Karpas-422 (cell line): ENCODE measurements at regions not wholly inside any gene's neighbourhood (a gene's known extent, or its start where the extent isn't known, plus 50 kb on each side); places are given as distances from the start of the nearest gene placed in this dataset.

Experiments
- DNase-seq: peaks from one replicate; pipeline ENCODE4 v3.0.0-alpha.2; 2015
- H2AFZ ChIP-seq: fragments of 200-600 bp; sonication (generic); 2 replicates; pipeline ENCODE4 v1.6.1; 2014; ENCODE audit warnings: antibody characterized with exemption, low read length, mixed read lengths
- H3K27ac ChIP-seq: fragments of 200-600 bp; sonication (generic); 2 replicates; pipeline ENCODE4 v1.5.1; 2014; ENCODE audit warnings: mild to moderate bottlenecking, low read length, moderate library complexity
- H3K27me3 ChIP-seq: fragments of 200-600 bp; sonication (generic); 2 replicates; pipeline ENCODE4 v1.6.1; 2014; ENCODE audit warnings: low read length, mixed read lengths
- H3K36me3 ChIP-seq: fragments of 200-600 bp; sonication (generic); 2 replicates; pipeline ENCODE4 v1.6.1; 2014; ENCODE audit warnings: low read length, mixed read lengths; ENCODE audit not compliant: insufficient read depth
- H3K4me1 ChIP-seq: fragments of 200-600 bp; sonication (generic); 2 replicates; pipeline ENCODE4 v1.6.1; 2014; ENCODE audit warnings: mild to moderate bottlenecking, low read length, mixed read lengths
- H3K4me2 ChIP-seq: fragments of 200-600 bp; sonication (generic); 2 replicates; pipeline ENCODE4 v1.6.1; 2014; ENCODE audit warnings: low read length, low read depth, mild to moderate bottlenecking; ENCODE audit not compliant: poor library complexity, severe bottlenecking
- H3K4me3 ChIP-seq: fragments of 200-600 bp; sonication (generic); 2 replicates; pipeline ENCODE4 v1.5.1; 2014; ENCODE audit warnings: mild to moderate bottlenecking, antibody characterized with exemption, low read length, mixed read lengths
- H3K79me2 ChIP-seq: fragments of 200-600 bp; sonication (generic); 2 replicates; pipeline ENCODE4 v1.6.1; 2014; ENCODE audit warnings: mild to moderate bottlenecking, low read length, mixed read lengths
- H3K9ac ChIP-seq: fragments of 200-600 bp; sonication (generic); 2 replicates; pipeline ENCODE4 v1.6.0; 2014; ENCODE audit warnings: low read length
- H3K9me2 ChIP-seq: fragments of 200-600 bp; sonication (generic), shearing (Covaris generic); replicated peaks from 2 replicates; pipeline ENCODE4 v1.6.0; 2014; ENCODE audit warnings: mild to moderate bottlenecking, low read length, moderate library complexity; ENCODE audit not compliant: insufficient read depth
- H3K9me3 ChIP-seq: fragments of 300-700, 200-600 bp; sonication (generic); 2 replicates; pipeline ENCODE4 v1.6.1; 2014; ENCODE audit warnings: low read length, mixed read lengths
- H4K20me1 ChIP-seq: fragments of 200-600 bp; sonication (generic); 2 replicates; pipeline ENCODE4 v1.6.1; 2014; ENCODE audit warnings: mild to moderate bottlenecking, antibody characterized with exemption, low read length, low read depth; ENCODE audit not compliant: insufficient read depth

DNA sequence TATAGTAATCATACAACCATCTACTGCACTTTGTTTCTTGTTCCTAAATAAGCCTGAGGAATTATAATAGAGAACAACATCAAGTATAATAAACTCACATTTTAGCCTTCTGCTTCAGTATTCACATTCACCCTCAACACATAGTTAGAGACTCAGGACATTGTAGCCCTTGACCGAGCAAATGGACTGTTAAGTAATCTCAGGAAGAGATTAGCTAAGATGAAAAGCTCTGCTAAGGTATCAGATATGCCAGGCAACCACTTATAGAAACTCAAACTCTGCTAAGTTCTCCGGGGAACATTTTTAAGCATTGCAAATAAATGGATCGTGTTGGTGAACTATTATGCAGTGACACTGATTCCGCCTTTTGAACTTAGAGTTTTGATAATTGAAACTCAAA lies 252.0 kb downstream of the DTWD2 start:
- Histone ChIP-seq H3K4me2 (no peak overlapping the region), H3K9ac (no peak overlapping the region), H3K4me1 (no peaks in the 10 kb centered on the region), H3K36me3 (no peaks in the 10 kb centered on the region), H3K9me2 (no peaks in the 10 kb centered on the region), H3K27ac (no peak overlapping the region), H3K9me3 (no peaks in the 10 kb centered on the region), H4K20me1 (no peaks in the 10 kb centered on the region), H2AFZ (no peak overlapping the region), H3K79me2 (no peaks in the 10 kb centered on the region), H3K4me3 (no peak overlapping the region), H3K27me3 (no peaks in the 10 kb centered on the region)
- no peak for DNase-seq

DNA sequence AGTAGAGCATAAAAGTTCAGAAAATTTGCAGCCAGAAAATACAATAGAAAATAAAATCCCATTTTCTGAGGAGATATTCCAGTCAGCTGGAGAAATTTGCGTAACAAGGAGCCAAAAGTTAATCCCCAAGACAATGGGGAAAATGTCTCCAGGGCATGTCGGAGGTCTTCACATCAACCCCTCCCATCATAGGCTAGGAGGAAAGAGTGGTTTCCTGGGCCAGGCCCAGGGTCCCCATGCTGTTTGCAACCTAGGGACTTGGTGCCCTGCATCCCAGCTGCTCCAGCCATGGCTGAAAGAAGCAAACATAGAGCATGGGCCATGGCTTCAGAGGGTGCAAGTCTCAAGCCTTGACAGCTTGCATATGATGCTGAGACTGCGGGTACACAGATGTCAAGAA lies 255.0 kb downstream of the DTWD2 start:
- no peak overlapping the region for H3K4me3 ChIP-seq
- no peaks in the 10 kb centered on the region for H4K20me1 ChIP-seq
- H3K4me1 ChIP-seq, result no peaks in the 10 kb centered on the region
- no peak overlapping the region for H3K9ac ChIP-seq
- no peaks in the 10 kb centered on the region for H3K9me3 ChIP-seq
- no peak for DNase-seq
- no peak overlapping the region for H3K4me2 ChIP-seq
- H2AFZ ChIP-seq, result no peak overlapping the region
- H3K79me2 ChIP-seq, result no peaks in the 10 kb centered on the region
- H3K27ac ChIP-seq, result no peak overlapping the region
- no peaks in the 10 kb centered on the region for H3K27me3 ChIP-seq
- no peaks in the 10 kb centered on the region for H3K9me2 ChIP-seq
- H3K36me3 ChIP-seq, result no peaks in the 10 kb centered on the region

DNA sequence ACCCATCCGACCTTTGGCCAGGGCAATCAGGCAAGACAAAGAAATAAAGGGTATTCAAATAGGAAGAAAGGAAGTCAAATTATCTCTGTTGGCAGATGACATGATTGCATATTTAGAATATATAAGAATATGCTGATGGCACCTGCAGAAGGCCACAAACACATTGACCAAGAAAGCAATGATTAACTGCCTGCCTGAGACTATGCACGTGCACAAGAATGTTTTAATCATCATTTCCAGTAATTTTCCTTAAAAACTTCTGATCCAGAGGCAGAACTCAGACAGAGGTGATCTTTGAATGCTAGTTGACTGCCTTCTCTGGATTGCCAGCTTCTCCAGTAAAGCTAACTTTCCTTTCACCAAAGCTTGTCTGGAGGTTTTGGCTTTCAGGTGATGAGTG lies 260.2 kb downstream of the DTWD2 start:
- H3K79me2 ChIP-seq, result no peaks in the 10 kb centered on the region
- no peak overlapping the region for H2AFZ ChIP-seq
- no peaks in the 10 kb centered on the region for H3K9me2 ChIP-seq
- H3K36me3 ChIP-seq, result no peaks in the 10 kb centered on the region
- DNase-seq, result no peak
- H3K4me2 ChIP-seq, result no peak overlapping the region
- H3K27me3 ChIP-seq, result no peaks in the 10 kb centered on the region
- H3K9me3 ChIP-seq, result no peaks in the 10 kb centered on the region
- no peaks in the 10 kb centered on the region for H4K20me1 ChIP-seq
- no peak overlapping the region for H3K4me3 ChIP-seq
- H3K27ac ChIP-seq, result no peak overlapping the region
- H3K9ac ChIP-seq, result no peak overlapping the region
- H3K4me1 ChIP-seq, result no peaks in the 10 kb centered on the region

DNA sequence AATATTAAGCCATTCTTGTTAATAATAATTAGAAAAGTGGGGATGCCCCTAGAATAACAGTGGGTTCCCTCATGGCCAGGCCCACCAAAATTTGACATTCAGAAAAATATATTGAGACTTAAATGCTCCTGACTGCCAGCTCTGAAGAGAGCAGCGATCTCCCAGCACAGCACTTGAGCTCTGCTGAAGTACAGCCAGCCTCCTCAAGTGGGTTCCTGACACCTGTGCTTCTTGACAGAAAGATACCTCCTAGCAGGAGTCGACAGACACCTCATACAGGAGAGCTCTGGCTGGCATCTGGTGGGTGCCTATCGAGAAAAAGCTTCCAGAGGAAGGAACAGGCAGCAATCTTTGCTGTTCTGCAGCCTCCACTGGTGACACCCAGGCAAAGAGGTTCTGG lies 261.5 kb downstream of the DTWD2 start:
- DNase-seq, result no peak
- Histone ChIP-seq H3K9ac (no peak overlapping the region), H3K9me3 (no peaks in the 10 kb centered on the region), H3K27ac (no peak overlapping the region), H4K20me1 (no peaks in the 10 kb centered on the region), H3K9me2 (no peaks in the 10 kb centered on the region), H3K4me2 (no peak overlapping the region), H3K27me3 (no peaks in the 10 kb centered on the region), H3K4me1 (no peaks in the 10 kb centered on the region), H2AFZ (no peak overlapping the region), H3K79me2 (no peaks in the 10 kb centered on the region), H3K36me3 (no peaks in the 10 kb centered on the region), H3K4me3 (no peak overlapping the region)

DNA sequence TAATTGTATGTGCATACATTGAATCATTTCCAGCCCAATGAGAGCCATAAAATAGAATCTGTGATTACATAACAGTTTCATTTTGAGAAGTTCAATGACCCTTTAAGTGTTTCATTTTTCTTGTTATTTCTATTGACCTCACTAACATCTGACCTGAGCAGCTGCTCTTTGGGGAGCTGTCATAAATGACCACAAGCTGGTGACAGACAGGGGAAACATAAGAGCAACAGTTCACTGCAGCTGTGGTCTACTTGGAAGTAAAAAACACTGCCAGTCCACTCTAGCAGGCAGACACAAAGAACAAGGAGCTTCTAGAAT lies 265.4 kb downstream of the DTWD2 start:
- DNase-seq, result no peak
- H3K4me1 ChIP-seq, result no peaks in the 10 kb centered on the region
- H2AFZ ChIP-seq, result no peak overlapping the region
- H3K4me2 ChIP-seq, result no peak overlapping the region
- H3K4me3 ChIP-seq, result no peak overlapping the region
- no peaks in the 10 kb centered on the region for H3K36me3 ChIP-seq
- no peaks in the 10 kb centered on the region for H4K20me1 ChIP-seq
- no peaks in the 10 kb centered on the region for H3K9me3 ChIP-seq
- H3K79me2 ChIP-seq, result no peaks in the 10 kb centered on the region
- no peaks in the 10 kb centered on the region for H3K9me2 ChIP-seq
- H3K27ac ChIP-seq, result no peak overlapping the region
- H3K27me3 ChIP-seq, result no peaks in the 10 kb centered on the region
- H3K9ac ChIP-seq, result no peak overlapping the region

DNA sequence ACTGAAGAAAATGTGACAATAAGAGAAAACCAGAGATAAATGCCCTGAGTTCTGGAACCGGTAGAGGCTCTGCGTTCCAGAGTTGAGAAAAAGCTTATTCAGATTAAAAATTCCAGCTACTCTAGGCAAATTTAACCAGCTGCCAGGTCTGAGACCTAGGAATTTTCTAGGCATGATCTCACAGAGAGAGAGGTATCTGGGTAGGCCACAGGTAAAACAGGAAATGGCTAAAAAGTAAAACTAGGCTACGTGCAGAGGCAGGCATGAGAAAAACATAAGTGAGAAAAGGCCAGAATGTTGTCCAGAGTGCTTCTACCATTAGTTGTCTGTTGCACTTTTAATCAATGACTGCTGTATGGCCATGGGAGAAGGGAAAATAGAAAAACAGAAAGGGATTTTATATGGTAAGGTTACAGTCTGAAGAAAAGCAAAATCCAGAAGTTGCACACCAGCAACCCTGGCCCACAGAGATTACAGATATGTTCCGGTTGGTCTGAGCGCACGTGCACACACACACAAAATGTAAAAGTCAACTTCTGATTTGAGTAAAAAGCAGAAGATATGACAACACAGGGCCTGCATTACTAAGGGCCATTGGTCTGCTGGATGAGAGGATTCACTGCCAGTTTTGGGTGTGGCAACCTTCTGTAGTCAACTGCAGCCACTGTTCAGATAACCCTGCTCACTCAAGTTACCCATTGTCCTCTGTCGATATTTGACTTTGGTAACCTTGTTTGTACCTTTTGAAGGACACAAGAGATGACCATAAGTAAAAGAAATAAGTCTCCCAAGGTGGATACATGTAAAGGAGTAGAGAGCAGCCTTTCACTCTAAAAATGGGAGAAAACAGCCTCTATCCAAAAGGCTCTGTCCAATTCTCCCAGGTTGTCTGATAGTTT lies 266.0 kb downstream of the DTWD2 start:
- no peaks in the 10 kb centered on the region for H3K79me2 ChIP-seq
- H4K20me1 ChIP-seq, result no peaks in the 10 kb centered on the region
- H2AFZ ChIP-seq, result no peak overlapping the region
- DNase-seq, result no peak
- H3K9ac ChIP-seq, result no peak overlapping the region
- no peak overlapping the region for H3K4me2 ChIP-seq
- H3K4me3 ChIP-seq, result no peak overlapping the region
- H3K4me1 ChIP-seq, result no peaks in the 10 kb centered on the region
- no peaks in the 10 kb centered on the region for H3K9me3 ChIP-seq
- H3K27me3 ChIP-seq, result no peaks in the 10 kb centered on the region
- no peak overlapping the region for H3K27ac ChIP-seq
- no peaks in the 10 kb centered on the region for H3K9me2 ChIP-seq
- no peaks in the 10 kb centered on the region for H3K36me3 ChIP-seq

DNA sequence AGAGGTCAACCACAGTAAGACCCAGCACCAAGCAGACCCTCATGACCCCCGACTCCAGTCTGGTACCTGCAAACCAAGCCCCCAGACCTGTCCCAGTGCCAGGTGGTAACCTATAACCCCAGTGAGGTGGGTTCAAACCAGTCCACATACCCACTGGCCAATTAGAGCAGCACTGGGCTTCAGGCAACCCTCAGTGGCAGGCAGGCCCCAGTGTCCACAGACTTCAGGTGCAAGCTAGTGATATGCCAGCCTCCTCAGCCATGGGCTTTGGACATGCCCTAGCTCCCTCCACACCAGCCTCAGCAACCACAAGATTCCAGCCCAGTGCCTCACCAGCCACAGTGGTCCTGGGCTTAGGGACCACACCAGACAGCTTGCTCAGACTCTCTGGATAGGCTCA lies 276.6 kb downstream of the DTWD2 start:
- H3K36me3 ChIP-seq, result no peaks in the 10 kb centered on the region
- peaks cover 5% of the 10 kb centered on the region; the same call in 1 of the 2 replicates for H3K9me3 ChIP-seq
- H3K9ac ChIP-seq, result no peak overlapping the region
- no peaks in the 10 kb centered on the region for H3K27me3 ChIP-seq
- H3K9me2 ChIP-seq, result no peaks in the 10 kb centered on the region
- no peak for DNase-seq
- H3K79me2 ChIP-seq, result no peaks in the 10 kb centered on the region
- no peak overlapping the region for H3K4me3 ChIP-seq
- no peak overlapping the region for H3K27ac ChIP-seq
- H3K4me2 ChIP-seq, result no peak overlapping the region
- H4K20me1 ChIP-seq, result no peaks in the 10 kb centered on the region
- no peak overlapping the region for H2AFZ ChIP-seq
- no peaks in the 10 kb centered on the region for H3K4me1 ChIP-seq

DNA sequence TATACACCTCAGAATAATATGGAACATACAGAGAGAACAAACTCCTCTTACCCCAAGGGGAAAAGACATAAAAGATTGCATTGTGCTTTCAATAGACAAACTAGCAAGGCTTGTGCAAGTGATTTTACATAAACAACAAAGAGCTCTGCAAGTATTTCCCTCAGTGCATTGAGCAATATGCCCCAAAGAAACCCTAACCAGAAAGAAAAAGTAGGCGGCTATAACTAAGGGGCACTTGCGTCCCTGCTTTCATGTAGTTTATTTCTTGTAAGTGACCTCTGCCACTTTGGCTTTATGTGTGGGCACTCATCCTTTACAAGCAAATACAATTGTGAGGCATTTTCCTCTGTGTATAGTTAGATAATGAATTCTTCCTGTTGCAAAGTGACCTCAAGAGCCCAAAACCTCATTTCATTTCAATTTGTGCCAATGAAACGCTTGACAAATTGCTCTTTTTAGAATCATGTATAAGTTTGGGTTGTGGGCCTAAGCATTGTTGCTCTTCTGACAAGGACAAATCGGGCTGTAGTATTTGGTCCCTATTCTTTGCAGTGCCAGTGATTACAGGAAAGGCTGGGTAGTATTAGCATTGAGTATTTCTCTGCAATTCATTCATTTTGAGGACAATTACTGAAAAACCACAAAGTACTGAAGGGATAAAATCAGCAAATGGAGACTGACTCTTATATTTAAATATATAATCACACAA lies 282.2 kb downstream of the DTWD2 start:
- H3K9me3 ChIP-seq, result no peaks in the 10 kb centered on the region
- no peaks in the 10 kb centered on the region for H3K9me2 ChIP-seq
- no peak overlapping the region for H3K27ac ChIP-seq
- H2AFZ ChIP-seq, result no peak overlapping the region
- no peaks in the 10 kb centered on the region for H3K79me2 ChIP-seq
- H3K4me2 ChIP-seq, result no peak overlapping the region
- no peak overlapping the region for H3K4me3 ChIP-seq
- H3K9ac ChIP-seq, result no peak overlapping the region
- no peaks in the 10 kb centered on the region for H3K27me3 ChIP-seq
- H4K20me1 ChIP-seq, result no peaks in the 10 kb centered on the region
- H3K36me3 ChIP-seq, result no peaks in the 10 kb centered on the region
- no peaks in the 10 kb centered on the region for H3K4me1 ChIP-seq
- DNase-seq, result no peak
